A549 (cell line): ENCODE measurements at regions not wholly inside any gene's neighbourhood (a gene's known extent, or its start where the extent isn't known, plus 50 kb on each side); places are given as distances from the start of the nearest gene placed in this dataset.

Experiments used
- ATAC-seq, 2 experiments: fragments of 200-7000 bp in 1 of 2; fragments of >200 bp in 1 of 2; cut with Nextera tagmentation in 1 of 2; cut with Tn5 transposase in 1 of 2; 3 replicates each; pipeline versions ENCODE4 v1.8.0 to v1.9.1; 2018 to 2020; ENCODE audit warnings: mild to moderate bottlenecking in 1 of 2, moderate library complexity in 1 of 2
- CTCF ChIA-PET: fragments of 300-600 bp; sonication (Branson Sonifier 250); formaldehyde crosslinking; extraction: SDS; loops from one replicate; lab custom pipeline; 2021; ENCODE audit warnings: antibody characterized with exemption, inconsistent platforms; lab: Yijun Ruan, JAX
- POLR2A ChIA-PET: fragments of 350-600 bp; formaldehyde crosslinking; extraction: SDS; loops from one replicate; lab custom pipeline; 2021; ENCODE audit warnings: antibody characterized with exemption, inconsistent platforms; lab: Yijun Ruan, JAX
- DNase-seq, 2 experiments: peaks; one replicate each; pipeline versions ENCODE4 v3.0.0 to v3.0.0-alpha.2; 2011 to 2016; ENCODE audit warnings: low read depth in 1 of 2, low spot score in 1 of 2
- FAIRE-seq: peaks from 2 replicates; lab custom pipeline; 2011; peaks lifted over from hg19 to GRCh38; lab: Jason Lieb, UNC
- H3K27ac ChIP-seq, 2 experiments: fragments of >200 bp; sonication (Bioruptor Twin); formaldehyde crosslinking; 3 replicates each; pipeline ENCODE4 v1.5.1; 2016 to 2017
- H3K4me1 ChIP-seq: fragments of >200 bp; sonication (Bioruptor Twin); formaldehyde crosslinking; 3 replicates; pipeline ENCODE4 v1.6.1; 2016
- H3K4me2 ChIP-seq: fragments of >200 bp; sonication (Bioruptor Twin); formaldehyde crosslinking; 3 replicates; pipeline ENCODE4 v1.6.1; 2016
- H3K4me3 ChIP-seq: fragments of >200 bp; sonication (Bioruptor Twin); formaldehyde crosslinking; 3 replicates; pipeline ENCODE4 v1.5.1; 2016
- H3K9me3 ChIP-seq: fragments of >200 bp; sonication (Bioruptor Twin); formaldehyde crosslinking; 3 replicates; pipeline ENCODE4 v1.6.1; 2016
- BCL3 ChIP-seq: fragments of >200 bp; sonication (Bioruptor Twin); formaldehyde crosslinking; IDR thresholded peaks from 3 replicates; pipeline ENCODE4 v1.6.1; 2016
- CBX2 ChIP-seq: fragments of 200-600 bp; sonication (generic); IDR thresholded peaks from 2 replicates; pipeline ENCODE4 v1.6.1; 2016; ENCODE audit warnings: low read depth, mild to moderate bottlenecking, borderline replicate concordance
- CHD2 ChIP-seq: fragments of 150-350 bp; IDR thresholded peaks from 2 replicates; pipeline ENCODE4 v1.6.1; 2014; ENCODE audit warnings: low read length; ENCODE audit not compliant: partially characterized antibody
- CTCF ChIP-seq: fragments of >200 bp; sonication (Bioruptor Twin); formaldehyde crosslinking; IDR thresholded peaks from 3 replicates; pipeline ENCODE4 v1.5.1; 2016
- ELK1 ChIP-seq: fragments of 150-350 bp; IDR thresholded peaks from 2 replicates; pipeline ENCODE4 v1.6.1; 2014; ENCODE audit warnings: low read depth, mild to moderate bottlenecking, low read length
- EP300 ChIP-seq, 2 experiments: fragments of >200 bp; sonication (Bioruptor Twin); formaldehyde crosslinking; IDR thresholded peaks; 2 replicates in 1 of 2; 3 replicates in 1 of 2; pipeline ENCODE4 v1.6.1; 2016 to 2017
- FOSL2 ChIP-seq, 2 experiments: fragments of 450-650 bp in 1 of 2; fragments of >200 bp in 1 of 2; sonication (Bioruptor Twin) in 1 of 2; formaldehyde crosslinking; IDR thresholded peaks; 2 replicates each; pipeline versions ENCODE4 v1.5.0 to v1.6.1; 2016 to 2020; ENCODE audit warnings: mild to moderate bottlenecking in 1 of 2, moderate library complexity in 1 of 2
- HDAC2 ChIP-seq: fragments of 200-600 bp; sonication (generic); IDR thresholded peaks from 2 replicates; pipeline ENCODE4 v1.6.1; 2016
- HOXA7 ChIP-seq: fragments of 250-450 bp; sonication (Bioruptor Pico); IDR thresholded peaks from 2 replicates; pipeline ENCODE4 v1.5.0; 2020; ENCODE audit warnings: mild to moderate bottlenecking, moderate library complexity
- HOXB13 ChIP-seq: fragments of 250-450 bp; sonication (Bioruptor Pico); IDR thresholded peaks from 2 replicates; pipeline ENCODE4 v1.5.0; 2020; ENCODE audit warnings: low read depth, mild to moderate bottlenecking, moderate library complexity
- JUN ChIP-seq, 2 experiments: fragments of >200 bp; sonication (Bioruptor Twin); formaldehyde crosslinking; IDR thresholded peaks; 2 replicates in 1 of 2; 3 replicates in 1 of 2; pipeline ENCODE4 v1.6.1; 2016 to 2017
- KDM1A ChIP-seq: fragments of 200-600 bp; sonication (generic); IDR thresholded peaks from 2 replicates; pipeline ENCODE4 v1.6.1; 2016; ENCODE audit warnings: low read depth, mild to moderate bottlenecking
- NFE2L2 ChIP-seq: fragments of 150-350 bp; conservative IDR thresholded peaks from 2 replicates; pipeline ENCODE4 v1.6.1; 2014; ENCODE audit warnings: low read length
- RAD21 ChIP-seq, 2 experiments: fragments of >200 bp in 1 of 2; sonication (Bioruptor Twin) in 1 of 2; formaldehyde crosslinking in 1 of 2; IDR thresholded peaks in 1 of 2; conservative IDR thresholded peaks in 1 of 2; 2 replicates in 1 of 2; 3 replicates in 1 of 2; pipeline ENCODE4 v1.6.1; 2012 to 2018; ENCODE audit warnings: inconsistent platforms in 1 of 2
- RCOR1 ChIP-seq: fragments of 150-350 bp; IDR thresholded peaks from 2 replicates; pipeline ENCODE4 v1.6.1; 2014; ENCODE audit warnings: antibody characterized with exemption, low read length, low read depth
- RNF2 ChIP-seq: fragments of 200-600 bp; sonication (generic); IDR thresholded peaks from 2 replicates; pipeline ENCODE4 v1.6.1; 2016; ENCODE audit warnings: low read depth, mild to moderate bottlenecking, antibody characterized with exemption, moderate library complexity, borderline replicate concordance
- SREBF2 ChIP-seq: fragments of 450-650 bp; IDR thresholded peaks from 2 replicates; pipeline ENCODE4 v1.6.1; 2014; ENCODE audit warnings: mild to moderate bottlenecking, moderate library complexity
- TFCP2L1 ChIP-seq: fragments of 250-450 bp; sonication (Bioruptor Pico); IDR thresholded peaks from 2 replicates; pipeline ENCODE4 v1.5.0; 2021; ENCODE audit warnings: mild to moderate bottlenecking
- USF2 ChIP-seq: fragments of 450-650 bp; IDR thresholded peaks from 2 replicates; pipeline ENCODE4 v1.6.1; 2014; ENCODE audit warnings: antibody characterized with exemption
- ZFP36 ChIP-seq: fragments of 450-650 bp; IDR thresholded peaks from 2 replicates; pipeline ENCODE4 v1.6.1; 2014; ENCODE audit warnings: borderline replicate concordance; ENCODE audit not compliant: partially characterized antibody
- WGBS: methylation state at CpG from one replicate; pipeline ENCODE4 v1.1.6; 2017; ENCODE audit errors: missing lambda C conversion rate; 5-methylcytosine and 5-hydroxymethylcytosine counted together

GRCh38 chr1:184823080-184823479 is 68.4 kb upstream of the EDEM3 start:
- Histone ChIP-seq H3K9me3 (no peaks in the 10 kb centered on the region), H3K4me3 (no peak overlapping the region)
- ATAC-seq, result no peak
- TF ChIP-seq BCL3 (no peak), HOXA7 (CRISPR knock-in tag) (no peak), JUN (IDR thresholded peaks at IDR 0.05) (no peak), FOSL2 (IDR thresholded peaks at IDR 0.05) (no peak), FOSL2 (CRISPR knock-in tag; IDR thresholded peaks at IDR 0.05) (no peak), CBX2 (no peak), RCOR1 (no peak)
- TF ChIP-seq, all 56 proteins: peak for 0
- no peak for FAIRE-seq
- Histone ChIP-seq H3K4me1 (peaks cover 6% of the 10 kb centered on the region), H3K4me2 (no peak overlapping the region), H3K27ac (no peak overlapping the region)
- no peak for DNase-seq
- WGBS, result 51% methylated on average over 4 of the region's 4 CpGs
- CTCF ChIA-PET, result interaction anchor here (5.6 kb wide), 1 partner anchor 16 kb away, joined by 49 read pairs; no protein-coding TSS in a partner anchor
- POLR2A ChIA-PET, result no interaction called here

- Histone ChIP-seq H3K9me3 (no peaks in the 10 kb centered on the region), H3K4me3 (no peak overlapping the region), H3K4me2 (no peak overlapping the region), H3K27ac (no peak overlapping the region), H3K4me1 (no peaks in the 10 kb centered on the region)
- ChIA-PET POLR2A (no interaction called here), CTCF (interaction anchor here (1.3 to 5.6 kb wide), 2 partner anchors 16 to 18 kb away, joined by 3 to 49 read pairs; no protein-coding TSS in a partner anchor)
- FAIRE-seq, result no peak
- no peak for DNase-seq
- 88% methylated on average over 1 of the region's 1 CpG for WGBS
- no peak for ATAC-seq
- TF ChIP-seq KDM1A, result no peak
- TF ChIP-seq ELK1, result no peak
- TF ChIP-seq CTCF, result no peak
- TF ChIP-seq SREBF2, result no peak
- no peak for TF ChIP-seq HDAC2
- no peak for TF ChIP-seq CHD2
- no peak for TF ChIP-seq USF2
- no peak for TF ChIP-seq RAD21 (conservative IDR thresholded peaks at IDR 0.05 in 1 of 2, IDR thresholded peaks at IDR 0.05 in 1 of 2)
- TF ChIP-seq TFCP2L1 (CRISPR knock-in tag), result no peak
- TF ChIP-seq ZFP36, result no peak
- TF ChIP-seq EP300 (IDR thresholded peaks at IDR 0.05), result no peak
- no peak for TF ChIP-seq NFE2L2
- no peak for TF ChIP-seq HOXB13 (CRISPR knock-in tag)
- no peak for TF ChIP-seq RNF2
- TF ChIP-seq, all 56 proteins: peak for 0
These were observed 67.6 kb upstream of the EDEM3 start for GRCh38 chr1:184822267-184822666.
